ENCODE measurements at regions not wholly inside any gene's neighbourhood (a gene's known extent, or its start where the extent isn't known, plus 50 kb on each side); places are given as distances from the start of the nearest gene placed in this dataset.

GRCh38 chrY:7302306-7302705 is 390.8 kb upstream of the AMELY start:
- WGBS, 2 experiments (ENCODE audit: insufficient coverage in 1 of 2, insufficient read length in 1 of 2), result 93% methylated on average over 3 of the region's 3 CpGs; no CpG with 5 or more reads in 1 of the 2 experiments
- Mint-ChIP-seq H3K36me3 (ENCODE audit: low read depth) (no peaks in the 10 kb centered on the region), H3K27me3 (ENCODE audit: insufficient read depth) (no peaks in the 10 kb centered on the region), H3K4me1 (no peaks in the 10 kb centered on the region), H3K9me3 (no peaks in the 10 kb centered on the region), H3K27ac (no peak overlapping the region), H3K4me3 (no peak overlapping the region)
- no peaks in the 10 kb centered on the region for H3K9me3 ChIP-seq (ENCODE audit: control insufficient read depth, low read length)
- no peak for TF ChIP-seq CTCF (conservative IDR thresholded peaks at IDR 0.05)
- H3K4me1 ChIP-seq (ENCODE audit: control insufficient read depth, insufficient read depth, low read length), result no peaks in the 10 kb centered on the region
- H3K27ac ChIP-seq (ENCODE audit: low read depth, low read length), result no peak overlapping the region
- H3K27me3 ChIP-seq (ENCODE audit: control insufficient read depth, insufficient read depth, low read length, poor library complexity, severe bottlenecking), result no peaks in the 10 kb centered on the region
- H3K9ac ChIP-seq (ENCODE audit: extremely low read depth, low read length, poor library complexity, severe bottlenecking), result no peak overlapping the region
- no peak for DNase-seq
- H3K36me3 ChIP-seq (ENCODE audit: control insufficient read depth, insufficient read depth, low read length), result peaks cover 14% of the 10 kb centered on the region
- H3K4me3 ChIP-seq (ENCODE audit: low read length), result no peak overlapping the region

GRCh38 chrY:7299960-7300359 is 388.4 kb upstream of the AMELY start:
- Histone ChIP-seq H3K27ac (ENCODE audit: low read depth, low read length) (no peak overlapping the region), H3K9ac (ENCODE audit: extremely low read depth, low read length, poor library complexity, severe bottlenecking) (no peak overlapping the region), H3K27me3 (ENCODE audit: control insufficient read depth, insufficient read depth, low read length, poor library complexity, severe bottlenecking) (no peaks in the 10 kb centered on the region), H3K9me3 (ENCODE audit: control insufficient read depth, low read length) (no peaks in the 10 kb centered on the region), H3K36me3 (ENCODE audit: control insufficient read depth, insufficient read depth, low read length) (peaks cover 8% of the 10 kb centered on the region), H3K4me3 (ENCODE audit: low read length) (no peak overlapping the region), H3K4me1 (ENCODE audit: control insufficient read depth, insufficient read depth, low read length) (no peaks in the 10 kb centered on the region)
- Mint-ChIP-seq H3K36me3 (ENCODE audit: low read depth) (no peaks in the 10 kb centered on the region), H3K4me1 (no peaks in the 10 kb centered on the region), H3K27me3 (ENCODE audit: insufficient read depth) (no peaks in the 10 kb centered on the region), H3K4me3 (no peak overlapping the region), H3K27ac (no peak overlapping the region), H3K9me3 (no peaks in the 10 kb centered on the region)
- DNase-seq, result no peak
- 86 to 90% methylated on average over 2 to 3 of the region's 3 CpGs for WGBS, 2 experiments (ENCODE audit: insufficient coverage in 1 of 2, insufficient read length in 1 of 2)
- no peak for TF ChIP-seq CTCF (conservative IDR thresholded peaks at IDR 0.05)

GRCh38 chrY:7292113-7292512 is 380.6 kb upstream of the AMELY start:
- Histone ChIP-seq H3K27ac (ENCODE audit: low read depth, low read length) (no peak overlapping the region), H3K9me3 (ENCODE audit: control insufficient read depth, low read length) (no peaks in the 10 kb centered on the region), H3K4me1 (ENCODE audit: control insufficient read depth, insufficient read depth, low read length) (no peaks in the 10 kb centered on the region), H3K4me3 (ENCODE audit: low read length) (no peak overlapping the region), H3K36me3 (ENCODE audit: control insufficient read depth, insufficient read depth, low read length) (peaks cover 4% of the 10 kb centered on the region), H3K9ac (ENCODE audit: extremely low read depth, low read length, poor library complexity, severe bottlenecking) (no peak overlapping the region), H3K27me3 (ENCODE audit: control insufficient read depth, insufficient read depth, low read length, poor library complexity, severe bottlenecking) (no peaks in the 10 kb centered on the region)
- no peaks in the 10 kb centered on the region for H3K9me3 Mint-ChIP-seq
- H3K27me3 Mint-ChIP-seq (ENCODE audit: insufficient read depth), result no peaks in the 10 kb centered on the region
- H3K27ac Mint-ChIP-seq, result no peak overlapping the region
- no peaks in the 10 kb centered on the region for H3K4me1 Mint-ChIP-seq
- no peaks in the 10 kb centered on the region for H3K36me3 Mint-ChIP-seq (ENCODE audit: low read depth)
- DNase-seq, result no peak
- no peak overlapping the region for H3K4me3 Mint-ChIP-seq
- no peak for TF ChIP-seq CTCF (conservative IDR thresholded peaks at IDR 0.05)
- 100% methylated on average over 1 of the region's 1 CpG; no CpG with 5 or more reads in 1 of the 2 experiments for WGBS, 2 experiments (ENCODE audit: insufficient coverage in 1 of 2, insufficient read length in 1 of 2)
